Lung (tissue), 11 donors: ENCODE measurements at regions not wholly inside any gene's neighbourhood (a gene's known extent, or its start where the extent isn't known, plus 50 kb on each side); places are given as distances from the start of the nearest gene placed in this dataset.

Experiments used
- ATAC-seq: fragments of 200-7000 bp; cut with Tn5 transposase; one replicate; pipeline ENCODE4 v1.9.1; 2020; ENCODE audit warnings: moderate number of reproducible peaks; ENCODE audit not compliant: insufficient read depth, low FRiP score
- DNase-seq, 3 donors: peaks; one replicate each; pipeline ENCODE4 v3.0.0-alpha.2; 2013 to 2017
- H3K27ac ChIP-seq, 2 donors: one replicate each; pipeline ENCODE4 v1.5.1; 2013; ENCODE audit warnings: mild to moderate bottlenecking in 2 of 2, moderate library complexity in 2 of 2, control low read depth in 1 of 2, inconsistent platforms in 1 of 2, low read depth in 1 of 2, low read length in 1 of 2
- H3K27me3 ChIP-seq, 3 donors: one replicate each; pipeline ENCODE4 v1.5.1; 2013; ENCODE audit warnings: low read length in 2 of 3; ENCODE audit not compliant: control insufficient read depth in 3 of 3, insufficient read depth in 3 of 3
- H3K36me3 ChIP-seq, 4 donors: one replicate each; pipeline ENCODE4 v1.5.1; 2013; ENCODE audit warnings: low read length in 4 of 4, mild to moderate bottlenecking in 1 of 4, moderate library complexity in 1 of 4; ENCODE audit not compliant: control insufficient read depth in 4 of 4, insufficient read depth in 4 of 4
- H3K4me1 ChIP-seq, 5 donors: one replicate each; pipeline ENCODE4 v1.5.1; 2013; ENCODE audit warnings: low read length in 5 of 5, mild to moderate bottlenecking in 2 of 5, moderate library complexity in 1 of 5; ENCODE audit not compliant: control insufficient read depth in 5 of 5, insufficient read depth in 5 of 5
- H3K4me3 ChIP-seq: one replicate; pipeline ENCODE4 v1.5.1; 2013; ENCODE audit warnings: mild to moderate bottlenecking, control low read depth, moderate library complexity
- H3K9ac ChIP-seq, 2 donors: one replicate each; pipeline ENCODE4 v1.5.1; 2013; ENCODE audit warnings: low read length in 2 of 2, control low read depth in 1 of 2; ENCODE audit not compliant: insufficient read depth in 1 of 2
- H3K9me3 ChIP-seq, 4 donors: one replicate each; pipeline ENCODE4 v1.5.1; 2013; ENCODE audit warnings: low read length in 3 of 4, mild to moderate bottlenecking in 1 of 4, moderate library complexity in 1 of 4; ENCODE audit not compliant: control insufficient read depth in 4 of 4, insufficient read depth in 3 of 4
- CTCF ChIP-seq: IDR thresholded peaks from 2 replicates; pipeline ENCODE4 v1.5.1; 2012; ENCODE audit warnings: mild to moderate bottlenecking; ENCODE audit errors: control extremely low read depth, extremely low read depth
- WGBS, 2 donors: extraction: QIAGEN DNeasy Blood & Tissue Kit; methylation state at CpG; one replicate each; pipeline ENCODE4 v1.1.7; 2013; 5-methylcytosine and 5-hydroxymethylcytosine counted together
- donor health status: control.
- donor health status: control.
- donor health status: Bipolar disorder and iron deficiency.
- donor health status: healthy.
- donor health status: DM: yes; HTN: yes; CAD: no.

- Histone ChIP-seq H3K9me3 (no peaks in the 10 kb centered on the region), H3K4me3 (no peak overlapping the region), H3K27ac (no peak overlapping the region), H3K4me1 (peaks cover 0 to 9% (median 4%) of the 10 kb centered on the region in 5 donors), H3K9ac (no peak overlapping the region), H3K36me3 (no peaks in the 10 kb centered on the region), H3K27me3 (no peaks in the 10 kb centered on the region)
- ATAC-seq (no peak), DNase-seq (no peak)
- TF ChIP-seq CTCF = no peak
- WGBS, 2 donors = 83% methylated on average over 10 of the region's 10 CpGs
Measured at GRCh38 chr14:54310151-54310850, 86.5 kb upstream of the CDKN3 start.

GRCh38 chr14:54310851-54311228 is 86.0 kb upstream of the CDKN3 start:
- DNase-seq (no peak), ATAC-seq (no peak)
- H3K27me3 ChIP-seq = no peaks in the 10 kb centered on the region
- peaks cover 0 to 9% (median 4%) of the 10 kb centered on the region in 5 donors for H3K4me1 ChIP-seq
- WGBS, 2 donors = 71 to 74% methylated on average over 2 of the region's 2 CpGs
- no peak overlapping the region for H3K9ac ChIP-seq
- no peaks in the 10 kb centered on the region for H3K36me3 ChIP-seq
- no peaks in the 10 kb centered on the region for H3K9me3 ChIP-seq
- no peak overlapping the region for H3K4me3 ChIP-seq
- TF ChIP-seq CTCF = no peak
- H3K27ac ChIP-seq = no peak overlapping the region

- H3K27me3 ChIP-seq = no peaks in the 10 kb centered on the region
- no peaks in the 10 kb centered on the region for H3K9me3 ChIP-seq
- ATAC-seq (no peak), DNase-seq (no peak)
- 72 to 73% methylated on average over 3 of the region's 3 CpGs for WGBS, 2 donors
- peaks cover 0 to 9% (median 4%) of the 10 kb centered on the region in 5 donors for H3K4me1 ChIP-seq
- H3K36me3 ChIP-seq = no peaks in the 10 kb centered on the region
- H3K9ac ChIP-seq = no peak overlapping the region
- H3K27ac ChIP-seq = no peak overlapping the region
- no peak for TF ChIP-seq CTCF
- no peak overlapping the region for H3K4me3 ChIP-seq
Measured at GRCh38 chr14:54312166-54312801, 84.5 kb upstream of the CDKN3 start.
